A673 (cell line): ENCODE measurements at regions not wholly inside any gene's neighbourhood (a gene's known extent, or its start where the extent isn't known, plus 50 kb on each side); places are given as distances from the start of the nearest gene placed in this dataset.

Source experiments
- EZH2 ChIP-seq: fragments of 200-600 bp; sonication (generic); IDR thresholded peaks from 2 replicates; pipeline ENCODE4 v1.6.1; 2017; ENCODE audit warnings: borderline replicate concordance, low read depth, mild to moderate bottlenecking, mixed read lengths, antibody characterized with exemption, low read length; ENCODE audit not compliant: poor library complexity, severe bottlenecking
- TF ChIP-seq, protein P1 (sequence below): fragments of 300-800, 200-600 bp; sonication (generic); conservative IDR thresholded peaks from 2 replicates; pipeline ENCODE4 v1.5.1; 2017; ENCODE audit warnings: low read depth, mild to moderate bottlenecking, antibody characterized with exemption, low read length, moderate library complexity, mixed read lengths

DNA sequence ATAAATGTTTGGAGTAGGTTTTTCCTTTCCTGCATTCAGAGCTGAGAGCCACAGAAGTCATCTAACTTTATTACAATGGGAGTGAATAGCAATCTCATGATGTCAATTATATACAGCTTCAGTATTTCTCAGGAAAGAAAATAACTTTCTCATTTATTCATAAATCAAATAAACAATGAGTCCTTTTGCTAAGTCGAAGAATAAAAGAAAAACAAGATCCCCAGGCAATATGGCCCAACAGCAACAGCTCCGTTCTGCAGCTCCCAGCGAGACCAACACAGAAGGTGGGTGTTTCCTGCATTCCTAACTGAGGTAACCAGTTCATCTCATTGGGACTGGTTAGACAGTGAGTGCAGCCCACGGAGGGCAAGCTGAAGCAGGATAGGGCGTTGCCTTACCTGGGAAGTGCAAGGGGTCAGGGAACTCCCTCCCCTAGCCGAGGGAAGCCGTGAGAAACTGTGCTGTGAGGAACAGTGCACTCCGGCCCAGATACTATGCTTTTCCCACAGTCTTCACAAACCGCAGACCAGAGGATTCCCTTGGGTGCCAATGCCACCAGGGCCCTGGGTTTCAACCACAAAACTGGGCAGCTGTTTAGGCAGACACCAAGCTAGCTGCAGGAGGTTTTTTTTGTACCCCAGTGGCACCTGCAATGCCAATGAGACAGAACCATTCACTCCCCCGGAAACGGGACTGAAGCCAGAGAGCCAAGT lies 128.2 kb downstream of the SLITRK1 start:
- TF ChIP-seq, protein P1, sequence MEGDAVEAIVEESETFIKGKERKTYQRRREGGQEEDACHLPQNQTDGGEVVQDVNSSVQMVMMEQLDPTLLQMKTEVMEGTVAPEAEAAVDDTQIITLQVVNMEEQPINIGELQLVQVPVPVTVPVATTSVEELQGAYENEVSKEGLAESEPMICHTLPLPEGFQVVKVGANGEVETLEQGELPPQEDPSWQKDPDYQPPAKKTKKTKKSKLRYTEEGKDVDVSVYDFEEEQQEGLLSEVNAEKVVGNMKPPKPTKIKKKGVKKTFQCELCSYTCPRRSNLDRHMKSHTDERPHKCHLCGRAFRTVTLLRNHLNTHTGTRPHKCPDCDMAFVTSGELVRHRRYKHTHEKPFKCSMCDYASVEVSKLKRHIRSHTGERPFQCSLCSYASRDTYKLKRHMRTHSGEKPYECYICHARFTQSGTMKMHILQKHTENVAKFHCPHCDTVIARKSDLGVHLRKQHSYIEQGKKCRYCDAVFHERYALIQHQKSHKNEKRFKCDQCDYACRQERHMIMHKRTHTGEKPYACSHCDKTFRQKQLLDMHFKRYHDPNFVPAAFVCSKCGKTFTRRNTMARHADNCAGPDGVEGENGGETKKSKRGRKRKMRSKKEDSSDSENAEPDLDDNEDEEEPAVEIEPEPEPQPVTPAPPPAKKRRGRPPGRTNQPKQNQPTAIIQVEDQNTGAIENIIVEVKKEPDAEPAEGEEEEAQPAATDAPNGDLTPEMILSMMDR, result no peak
- TF ChIP-seq EZH2, result no peak
